HG02571 (cell line): ENCODE measurements at regions not wholly inside any gene's neighbourhood (a gene's known extent, or its start where the extent isn't known, plus 50 kb on each side); places are given as distances from the start of the nearest gene placed in this dataset.

Experiments used
- ATAC-seq: cut with Tn5 transposase; IDR thresholded peaks from one replicate; pipeline ENCODE4 v1.9.1; 2021; ENCODE audit warnings: mild to moderate bottlenecking, moderate library complexity; ENCODE audit not compliant: unreplicated experiment

GRCh38 chr13:70347947-70348620, 239.8 kb upstream of the KLHL1 start:
- ATAC-seq = no peak

GRCh38 chr13:70339738-70340137, 231.5 kb upstream of the KLHL1 start:
- ATAC-seq = no peak

- ATAC-seq = no peak
These were observed 230.4 kb upstream of the KLHL1 start for GRCh38 chr13:70338609-70339008.

GRCh38 chr13:70336866-70337265, 228.6 kb upstream of the KLHL1 start:
- no peak for ATAC-seq

GRCh38 chr13:70333752-70334151, 225.5 kb upstream of the KLHL1 start:
- no peak for ATAC-seq

- no peak for ATAC-seq
These were observed 222.6 kb upstream of the KLHL1 start for GRCh38 chr13:70330697-70331361.

- no peak for ATAC-seq
These were observed 216.3 kb upstream of the KLHL1 start for GRCh38 chr13:70324519-70324918.

GRCh38 chr13:70311191-70311590, 202.9 kb upstream of the KLHL1 start:
- no peak for ATAC-seq

GRCh38 chr13:70310396-70311119, 202.3 kb upstream of the KLHL1 start:
- no peak for ATAC-seq

- ATAC-seq = no peak
These were observed 189.0 kb upstream of the KLHL1 start for GRCh38 chr13:70297189-70297616.

- no peak for ATAC-seq
These were observed 176.1 kb upstream of the KLHL1 start for GRCh38 chr13:70284371-70284770.

GRCh38 chr13:70275841-70276240, 167.6 kb upstream of the KLHL1 start:
- no peak for ATAC-seq

- no peak for ATAC-seq
These were observed 147.2 kb upstream of the KLHL1 start for GRCh38 chr13:70255406-70255991.

GRCh38 chr13:70253834-70254233, 145.6 kb upstream of the KLHL1 start:
- ATAC-seq = no peak

GRCh38 chr13:70253411-70253810, 145.2 kb upstream of the KLHL1 start:
- no peak for ATAC-seq

- ATAC-seq = no peak
These were observed 141.2 kb upstream of the KLHL1 start for GRCh38 chr13:70249332-70250064.

GRCh38 chr13:70237131-70237530, 128.9 kb upstream of the KLHL1 start:
- no peak for ATAC-seq

GRCh38 chr13:70235565-70235964, 127.3 kb upstream of the KLHL1 start:
- ATAC-seq = no peak

- ATAC-seq = no peak
These were observed 115.7 kb upstream of the KLHL1 start for GRCh38 chr13:70223911-70224310.

GRCh38 chr13:70222926-70223325, 114.7 kb upstream of the KLHL1 start:
- no peak for ATAC-seq

GRCh38 chr13:70218618-70219017, 110.4 kb upstream of the KLHL1 start:
- no peak for ATAC-seq
